ENCODE measurements at regions not wholly inside any gene's neighbourhood (a gene's known extent, or its start where the extent isn't known, plus 50 kb on each side); places are given as distances from the start of the nearest gene placed in this dataset.
A peak's percentile ranks its signal among the peaks of the same experiment; 100 is the strongest.

DNA sequence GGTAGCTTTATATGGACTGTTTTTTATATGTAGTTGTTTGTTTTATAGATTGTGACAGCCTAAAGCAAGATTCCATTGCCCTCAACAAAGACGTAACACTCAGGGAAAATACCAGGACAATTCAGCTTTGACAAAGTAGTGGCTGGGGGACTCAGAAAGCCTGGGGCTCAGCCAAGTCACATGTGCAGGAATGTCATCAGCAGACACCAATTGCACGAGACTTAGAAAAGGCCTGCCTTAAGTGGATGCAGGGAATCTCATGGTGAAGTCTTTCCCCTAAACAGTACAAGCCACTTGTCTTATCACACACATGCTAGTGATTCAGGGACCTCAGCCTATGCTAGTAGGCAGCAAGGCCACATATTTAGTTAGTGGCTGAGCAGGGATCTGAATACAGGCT, 381.8 kb upstream of the THBS1 start:
- Histone ChIP-seq H2AFZ (no peak overlapping the region), H3F3A (ENCODE audit: insufficient read depth) (peaks cover 71% of the 10 kb centered on the region), H3K79me2 (ENCODE audit: insufficient read depth) (0 out of 2 replicates have a peak, but pooled peaks cover 6% of the 10 kb centered on the region), H3K9ac (no peak overlapping the region), H3K4me3 (no peak overlapping the region), H3K9me3 (ENCODE audit: low read depth) (no peaks in the 10 kb centered on the region), H3K9me2 (ENCODE audit: insufficient read depth) (no peaks in the 10 kb centered on the region), H3K27ac (no peak overlapping the region), H3K4me1 (ENCODE audit: insufficient read depth) (peaks cover 57% of the 10 kb centered on the region), H3K27me3 (replicated peaks; ENCODE audit: insufficient read depth) (no peaks in the 10 kb centered on the region), H3K36me3 (ENCODE audit: low read depth) (no peaks in the 10 kb centered on the region), H3K4me2 (ENCODE audit: unreplicated experiment) (no peak overlapping the region), H4K20me1 (ENCODE audit: insufficient read depth) (no peaks in the 10 kb centered on the region)
- 64 to 80% methylated on average over 2 of the region's 2 CpGs for WGBS, 2 experiments (ENCODE audit: low coverage in 1 of 2, low lambda C conversion rate in 2 of 2, missing lambda C conversion rate in 2 of 2)
- TF ChIP-seq EZH2phosphoT487 (IDR thresholded peaks at IDR 0.05; ENCODE audit: insufficient read depth, low read depth) = no peak
- no peak for TF ChIP-seq EZH2 (IDR thresholded peaks at IDR 0.05; ENCODE audit: insufficient read depth, poor library complexity, severe bottlenecking)
- DNase-seq = no peak
- in situ Hi-C loops (cut with MboI) = no loop called here

DNA sequence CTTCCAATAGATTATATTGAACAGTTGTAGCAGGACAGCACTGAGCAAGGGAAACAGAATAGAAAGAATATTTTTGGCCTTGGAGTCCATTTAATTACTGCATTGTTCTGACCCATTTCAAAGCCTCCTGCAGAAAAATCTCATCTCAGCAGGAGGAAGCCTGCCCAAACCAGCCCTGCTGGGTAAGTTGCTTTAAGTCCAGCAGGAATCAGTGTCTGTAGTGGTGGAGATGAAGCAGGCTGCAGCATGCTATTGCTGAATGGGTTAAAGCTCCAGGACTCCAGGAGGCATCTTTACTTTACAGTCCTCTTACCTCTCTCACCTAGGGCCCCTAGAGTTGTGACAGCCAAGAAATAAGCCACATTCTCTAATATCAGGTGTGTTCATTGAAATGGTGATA, 380.3 kb upstream of the THBS1 start:
- Histone ChIP-seq H3K4me3 (no peak overlapping the region), H3K9ac (no peak overlapping the region), H4K20me1 (ENCODE audit: insufficient read depth) (no peaks in the 10 kb centered on the region), H3K9me3 (ENCODE audit: low read depth) (no peaks in the 10 kb centered on the region), H3K4me1 (ENCODE audit: insufficient read depth) (peaks cover 55% of the 10 kb centered on the region), H3K79me2 (ENCODE audit: insufficient read depth) (0 out of 2 replicates have a peak, but pooled peaks cover 4% of the 10 kb centered on the region), H3K27me3 (replicated peaks; ENCODE audit: insufficient read depth) (no peaks in the 10 kb centered on the region), H3K4me2 (ENCODE audit: unreplicated experiment) (no peak overlapping the region), H3K36me3 (ENCODE audit: low read depth) (no peaks in the 10 kb centered on the region), H3F3A (ENCODE audit: insufficient read depth) (peaks cover 62% of the 10 kb centered on the region), H3K27ac (no peak overlapping the region), H3K9me2 (ENCODE audit: insufficient read depth) (no peaks in the 10 kb centered on the region), H2AFZ (no peak overlapping the region)
- in situ Hi-C loops (cut with MboI) = no loop called here
- no peak for DNase-seq
- TF ChIP-seq EZH2 (IDR thresholded peaks at IDR 0.05; ENCODE audit: insufficient read depth, poor library complexity, severe bottlenecking) (no peak), EZH2phosphoT487 (IDR thresholded peaks at IDR 0.05; ENCODE audit: insufficient read depth, low read depth) (no peak)

DNA sequence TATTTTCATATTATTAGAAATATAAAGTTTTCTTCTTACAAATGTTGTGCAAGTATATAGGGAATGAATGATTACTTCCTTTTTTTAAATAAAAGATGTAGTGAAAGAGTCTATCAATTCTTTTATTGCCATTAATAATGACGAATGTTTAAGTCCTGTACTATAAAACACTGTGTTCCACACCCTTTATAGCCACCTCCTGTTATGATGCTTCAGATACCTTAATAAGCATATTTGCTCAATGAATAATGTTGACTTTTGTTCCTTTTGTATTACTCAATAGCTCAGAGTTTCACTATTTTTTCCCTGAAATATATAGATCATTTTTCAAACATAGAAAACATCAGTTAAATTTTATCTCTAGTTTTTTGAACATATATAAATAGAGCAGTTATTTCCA, 378.2 kb upstream of the THBS1 start:
- Histone ChIP-seq H3K4me2 (ENCODE audit: unreplicated experiment) (peak overlapping the region; percentile 60), H3K4me1 (ENCODE audit: insufficient read depth) (peaks cover 44% of the 10 kb centered on the region), H3K9me3 (ENCODE audit: low read depth) (no peaks in the 10 kb centered on the region), H2AFZ (no peak overlapping the region), H3K79me2 (ENCODE audit: insufficient read depth) (0 out of 2 replicates have a peak, but pooled peaks cover 4% of the 10 kb centered on the region), H3K4me3 (no peak overlapping the region), H3F3A (ENCODE audit: insufficient read depth) (peaks cover 46% of the 10 kb centered on the region), H3K9ac (no peak overlapping the region), H4K20me1 (ENCODE audit: insufficient read depth) (no peaks in the 10 kb centered on the region), H3K36me3 (ENCODE audit: low read depth) (no peaks in the 10 kb centered on the region), H3K27me3 (replicated peaks; ENCODE audit: insufficient read depth) (no peaks in the 10 kb centered on the region), H3K27ac (peak overlapping the region; percentile 77), H3K9me2 (ENCODE audit: insufficient read depth) (no peaks in the 10 kb centered on the region)
- TF ChIP-seq EZH2 (IDR thresholded peaks at IDR 0.05; ENCODE audit: insufficient read depth, poor library complexity, severe bottlenecking) (no peak), EZH2phosphoT487 (IDR thresholded peaks at IDR 0.05; ENCODE audit: insufficient read depth, low read depth) (no peak)
- in situ Hi-C loops (cut with MboI) = no loop called here
- WGBS, 2 experiments (ENCODE audit: low coverage in 1 of 2, low lambda C conversion rate in 2 of 2, missing lambda C conversion rate in 2 of 2) = 19 to 41% methylated on average over 1 of the region's 1 CpG
- peak; percentile 65 for DNase-seq

DNA sequence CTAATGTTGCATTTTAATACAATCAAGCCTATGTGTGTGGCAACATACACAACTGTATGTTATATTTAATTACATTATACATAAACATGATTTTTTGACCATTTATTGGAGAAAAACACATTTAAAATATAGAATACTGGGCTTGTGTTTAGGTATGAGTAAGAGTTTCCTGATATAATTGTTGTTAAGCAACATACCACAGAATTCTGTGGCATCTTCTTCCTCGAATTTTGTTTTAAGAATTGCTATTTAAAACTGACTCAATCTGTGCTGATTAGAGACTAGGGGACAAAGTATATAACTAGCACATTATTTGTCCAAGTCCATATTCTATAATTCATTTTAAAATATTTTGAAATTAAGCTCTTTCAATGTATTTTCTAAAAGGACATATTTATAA, 376.8 kb upstream of the THBS1 start:
- Histone ChIP-seq H3K4me1 (ENCODE audit: insufficient read depth) (peaks cover 44% of the 10 kb centered on the region), H3K9me3 (ENCODE audit: low read depth) (no peaks in the 10 kb centered on the region), H3K9me2 (ENCODE audit: insufficient read depth) (no peaks in the 10 kb centered on the region), H3K4me3 (no peak overlapping the region), H4K20me1 (ENCODE audit: insufficient read depth) (no peaks in the 10 kb centered on the region), H3K36me3 (ENCODE audit: low read depth) (no peaks in the 10 kb centered on the region), H3K27ac (peak overlapping the region; percentile 77), H3K27me3 (replicated peaks; ENCODE audit: insufficient read depth) (no peaks in the 10 kb centered on the region), H2AFZ (no peak overlapping the region), H3F3A (ENCODE audit: insufficient read depth) (peaks cover 35% of the 10 kb centered on the region), H3K9ac (peak overlapping the region; percentile 25), H3K4me2 (ENCODE audit: unreplicated experiment) (peak overlapping the region; percentile 60), H3K79me2 (ENCODE audit: insufficient read depth) (0 out of 2 replicates have a peak, but pooled peaks cover 4% of the 10 kb centered on the region)
- in situ Hi-C loops (cut with MboI) = no loop called here
- TF ChIP-seq EZH2phosphoT487 (IDR thresholded peaks at IDR 0.05; ENCODE audit: insufficient read depth, low read depth) (no peak), EZH2 (IDR thresholded peaks at IDR 0.05; ENCODE audit: insufficient read depth, poor library complexity, severe bottlenecking) (no peak)
- peak; percentile 75 for DNase-seq
- 0 to 2% methylated on average over 1 of the region's 1 CpG for WGBS, 2 experiments (ENCODE audit: low coverage in 1 of 2, low lambda C conversion rate in 2 of 2, missing lambda C conversion rate in 2 of 2)

DNA sequence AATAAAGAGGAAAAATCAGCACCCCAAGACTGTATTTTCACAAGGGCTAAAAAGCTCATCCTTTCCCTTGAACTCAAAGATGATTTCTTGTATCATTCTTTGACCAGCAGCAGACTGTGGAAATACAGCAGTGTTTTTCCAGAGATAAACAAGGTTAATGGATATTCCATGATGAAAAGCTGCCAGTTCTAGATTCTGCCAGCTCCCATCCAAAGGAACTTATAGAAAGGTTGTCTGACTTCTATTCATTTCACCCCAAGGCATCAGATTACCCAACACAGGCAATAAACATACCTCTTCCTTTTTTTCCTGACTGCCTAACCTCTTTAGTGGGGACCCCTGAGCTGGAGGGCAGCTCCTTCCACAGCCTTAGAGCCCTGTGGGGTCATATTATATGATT, 375.8 kb upstream of the THBS1 start:
- Histone ChIP-seq H2AFZ (no peak overlapping the region), H3K9me3 (ENCODE audit: low read depth) (no peaks in the 10 kb centered on the region), H3K4me3 (no peak overlapping the region), H3K9ac (no peak overlapping the region), H3K4me2 (ENCODE audit: unreplicated experiment) (no peak overlapping the region), H3K79me2 (ENCODE audit: insufficient read depth) (0 out of 2 replicates have a peak, but pooled peaks cover 4% of the 10 kb centered on the region), H3F3A (ENCODE audit: insufficient read depth) (peaks cover 35% of the 10 kb centered on the region), H3K36me3 (ENCODE audit: low read depth) (no peaks in the 10 kb centered on the region), H3K9me2 (ENCODE audit: insufficient read depth) (no peaks in the 10 kb centered on the region), H4K20me1 (ENCODE audit: insufficient read depth) (no peaks in the 10 kb centered on the region), H3K4me1 (ENCODE audit: insufficient read depth) (peaks cover 44% of the 10 kb centered on the region), H3K27ac (peak overlapping the region; percentile 77), H3K27me3 (replicated peaks; ENCODE audit: insufficient read depth) (no peaks in the 10 kb centered on the region)
- DNase-seq = no peak
- in situ Hi-C loops (cut with MboI) = no loop called here
- no peak for TF ChIP-seq EZH2 (IDR thresholded peaks at IDR 0.05; ENCODE audit: insufficient read depth, poor library complexity, severe bottlenecking)
- TF ChIP-seq EZH2phosphoT487 (IDR thresholded peaks at IDR 0.05; ENCODE audit: insufficient read depth, low read depth) = no peak
